ENCODE measurements at regions not wholly inside any gene's neighbourhood (a gene's known extent, or its start where the extent isn't known, plus 50 kb on each side); places are given as distances from the start of the nearest gene placed in this dataset.

GRCh38 chr11:103624708-103625623 lies 411.5 kb upstream of the DDI1 start:
- TF ChIP-seq ATF6 (CRISPR knock-in tag; IDR thresholded peaks at IDR 0.05) (no peak), ELF4 (CRISPR knock-in tag; IDR thresholded peaks at IDR 0.05; ENCODE audit: low read depth) (no peak), CTCF (IDR thresholded peaks at IDR 0.05) (no peak), ARID4B (CRISPR knock-in tag; IDR thresholded peaks at IDR 0.05; ENCODE audit: borderline replicate concordance) (no peak), KAT7 (CRISPR knock-in tag; IDR thresholded peaks at IDR 0.05; ENCODE audit: borderline replicate concordance) (no peak), ZNF281 (CRISPR knock-in tag; IDR thresholded peaks at IDR 0.05) (no peak), FOXK1 (CRISPR knock-in tag; IDR thresholded peaks at IDR 0.05) (no peak), MAX (CRISPR knock-in tag; IDR thresholded peaks at IDR 0.05) (no peak), ZNF121 (CRISPR knock-in tag; IDR thresholded peaks at IDR 0.05) (no peak), ATF1 (CRISPR knock-in tag; IDR thresholded peaks at IDR 0.05) (no peak), USF2 (CRISPR knock-in tag; IDR thresholded peaks at IDR 0.05) (no peak), ZNF263 (CRISPR knock-in tag; IDR thresholded peaks at IDR 0.05; ENCODE audit: low read depth) (no peak), E2F4 (CRISPR knock-in tag; IDR thresholded peaks at IDR 0.05; ENCODE audit: borderline replicate concordance, low read depth) (no peak)
